H1 (cell line): ENCODE measurements at regions not wholly inside any gene's neighbourhood (a gene's known extent, or its start where the extent isn't known, plus 50 kb on each side); places are given as distances from the start of the nearest gene placed in this dataset.

ENCODE experiments used
- CTCF ChIA-PET: fragments of 300-600 bp; sonication (Branson Sonifier 250); formaldehyde crosslinking; loops from one replicate; lab custom pipeline; 2021; ENCODE audit not compliant: partially characterized antibody; lab: Charles Lee
- POLR2A ChIA-PET: fragments of 300-600 bp; sonication (Branson Sonifier 250); formaldehyde crosslinking; loops from one replicate; lab custom pipeline; 2021; ENCODE audit warnings: inconsistent platforms; ENCODE audit not compliant: partially characterized antibody; lab: Charles Lee
- DNase-seq, 2 experiments: peaks; one replicate each; pipeline versions ENCODE4 v3.0.0 to v3.0.0-alpha.2; 2010 to 2022; ENCODE audit warnings: low spot score in 2 of 2, low read depth in 1 of 2, mixed read lengths in 1 of 2
- FAIRE-seq: peaks from 2 replicates; lab custom pipeline; 2011; peaks lifted over from hg19 to GRCh38; lab: Jason Lieb, UNC
- H2AFZ ChIP-seq: 2 replicates; pipeline ENCODE4 v1.8.1; 2012; ENCODE audit warnings: low read length, inconsistent platforms
- H2AK5ac ChIP-seq: 2 replicates; pipeline ENCODE4 v1.6.1; 2013; ENCODE audit warnings: low read depth, low read length
- H2BK120ac ChIP-seq: replicated peaks from 2 replicates; pipeline ENCODE3; 2013; ENCODE audit warnings: low read depth, low read length, inconsistent platforms
- H2BK12ac ChIP-seq: 2 replicates; pipeline ENCODE4 v1.6.1; 2013; ENCODE audit warnings: low read depth, low read length
- H2BK15ac ChIP-seq: 2 replicates; pipeline ENCODE4 v1.6.1; 2013; ENCODE audit warnings: low read length
- H2BK20ac ChIP-seq: 2 replicates; pipeline ENCODE4 v1.6.1; 2013; ENCODE audit warnings: low read length
- H2BK5ac ChIP-seq: 2 replicates; pipeline ENCODE4 v1.6.1; 2013; ENCODE audit warnings: low read depth, low read length
- H3K14ac ChIP-seq: 2 replicates; pipeline ENCODE4 v1.6.1; 2013; ENCODE audit warnings: inconsistent platforms; ENCODE audit not compliant: insufficient read length
- H3K18ac ChIP-seq: 2 replicates; pipeline ENCODE4 v1.6.1; 2013; ENCODE audit warnings: low read length; ENCODE audit errors: extremely low read depth
- H3K23ac ChIP-seq: 2 replicates; pipeline ENCODE4 v1.6.1; 2013; ENCODE audit warnings: inconsistent platforms; ENCODE audit not compliant: insufficient read length
- H3K23me2 ChIP-seq: 2 replicates; pipeline ENCODE4 v1.6.1; 2013; ENCODE audit warnings: low read depth, low read length
- H3K27ac ChIP-seq: 2 replicates; pipeline ENCODE4 v1.6.1; 2011; ENCODE audit warnings: low read depth, low read length, inconsistent platforms
- H3K27me3 ChIP-seq, 4 experiments: replicated peaks in 1 of 4; 1 replicate in 1 of 4; 2 replicates in 3 of 4; pipeline versions ENCODE4 v1.6.1 to v1.8.1; 2011 to 2013; ENCODE audit warnings: low read length in 3 of 4, mild to moderate bottlenecking in 3 of 4, inconsistent platforms in 2 of 4, mixed read lengths in 2 of 4, moderate library complexity in 1 of 4; ENCODE audit not compliant: control insufficient read depth in 3 of 4, insufficient read depth in 3 of 4; ENCODE audit errors: extremely low read depth in 1 of 4
- H3K36me3 ChIP-seq, 4 experiments: 2 replicates each; pipeline versions ENCODE4 v1.6.1 to v1.8.1; 2011 to 2013; ENCODE audit warnings: mild to moderate bottlenecking in 4 of 4, low read length in 3 of 4, moderate library complexity in 2 of 4, control low read depth in 1 of 4, inconsistent platforms in 1 of 4; ENCODE audit not compliant: insufficient read depth in 4 of 4, control insufficient read depth in 2 of 4
- H3K4ac ChIP-seq: replicated peaks from 2 replicates; pipeline ENCODE3; 2013; ENCODE audit warnings: low read length, low read depth, mixed read lengths, inconsistent platforms; ENCODE audit not compliant: insufficient read length
- H3K4me1 ChIP-seq, 4 experiments: replicated peaks in 1 of 4; 1 replicate in 1 of 4; 2 replicates in 3 of 4; pipeline versions ENCODE4 v1.6.1 to v1.8.1; 2011 to 2013; ENCODE audit warnings: low read length in 3 of 4, inconsistent platforms in 2 of 4, mixed read lengths in 1 of 4; ENCODE audit not compliant: insufficient read depth in 4 of 4, control insufficient read depth in 3 of 4
- H3K4me2 ChIP-seq, 2 experiments: 2 replicates each; pipeline versions ENCODE4 v1.6.1 to v1.8.1; 2011 to 2013; ENCODE audit warnings: low read depth in 2 of 2, low read length in 2 of 2, control low read depth in 1 of 2, inconsistent platforms in 1 of 2, mild to moderate bottlenecking in 1 of 2; ENCODE audit not compliant: insufficient read depth in 1 of 2
- H3K4me3 ChIP-seq, 4 experiments: fragments of 200-600, 300-600 bp in 1 of 4; sonication (generic), shearing (Covaris generic), sonication (Bioruptor Twin) in 1 of 4; 2 replicates each; pipeline versions ENCODE4 v1.5.1 to v1.8.1; 2011 to 2016; ENCODE audit warnings: low read length in 4 of 4, low read depth in 3 of 4, control low read depth in 2 of 4, inconsistent platforms in 2 of 4, mild to moderate bottlenecking in 2 of 4, mixed read lengths in 1 of 4, moderate library complexity in 1 of 4; ENCODE audit not compliant: insufficient read depth in 2 of 4; ENCODE audit errors: extremely low read depth in 1 of 4
- H3K56ac ChIP-seq: replicated peaks from 2 replicates; pipeline ENCODE3; 2013; ENCODE audit warnings: low read depth, mild to moderate bottlenecking, mixed read lengths, low read length, inconsistent platforms; ENCODE audit not compliant: insufficient read length
- H3K79me1 ChIP-seq: 2 replicates; pipeline ENCODE4 v1.6.1; 2013; ENCODE audit warnings: low read depth, low read length, control low read depth
- H3K79me2 ChIP-seq, 2 experiments: 2 replicates each; pipeline versions ENCODE4 v1.6.1 to v1.8.1; 2012 to 2013; ENCODE audit warnings: low read length in 2 of 2, mild to moderate bottlenecking in 2 of 2, inconsistent platforms in 1 of 2; ENCODE audit not compliant: insufficient read depth in 2 of 2, control insufficient read depth in 1 of 2
- H3K9ac ChIP-seq, 4 experiments: replicated peaks in 1 of 4; 1 replicate in 1 of 4; 2 replicates in 3 of 4; pipeline versions ENCODE4 v1.6.1 to v1.8.1; 2011 to 2013; ENCODE audit warnings: low read depth in 3 of 4, low read length in 3 of 4, control low read depth in 2 of 4, mild to moderate bottlenecking in 2 of 4, moderate library complexity in 2 of 4, inconsistent platforms in 1 of 4; ENCODE audit errors: extremely low read depth in 1 of 4
- H3K9me3 ChIP-seq, 2 experiments: 2 replicates each; pipeline versions ENCODE4 v1.6.1 to v1.8.1; 2012 to 2013; ENCODE audit warnings: mild to moderate bottlenecking in 2 of 2, moderate library complexity in 2 of 2, control low read depth in 1 of 2, inconsistent platforms in 1 of 2, low read depth in 1 of 2, low read length in 1 of 2, mixed read lengths in 1 of 2; ENCODE audit not compliant: insufficient read depth in 2 of 2
- H4K20me1 ChIP-seq, 2 experiments: replicated peaks in 1 of 2; 2 replicates each; pipeline versions ENCODE3 to v1.8.1; 2011 to 2013; ENCODE audit warnings: inconsistent platforms in 2 of 2, low read length in 2 of 2, mild to moderate bottlenecking in 1 of 2; ENCODE audit not compliant: insufficient read depth in 2 of 2, control insufficient read depth in 1 of 2
- H4K5ac ChIP-seq: 2 replicates; pipeline ENCODE4 v1.6.1; 2013; ENCODE audit warnings: low read length, low read depth, mixed read lengths, inconsistent platforms; ENCODE audit not compliant: insufficient read length
- H4K8ac ChIP-seq: 2 replicates; pipeline ENCODE4 v1.8.0; 2013; ENCODE audit warnings: mild to moderate bottlenecking, moderate library complexity, low read length, inconsistent platforms; ENCODE audit not compliant: insufficient read depth; ENCODE audit errors: extremely low read depth
- H4K91ac ChIP-seq: replicated peaks from 2 replicates; pipeline ENCODE3; 2013; ENCODE audit warnings: low read length, mixed read lengths, inconsistent platforms; ENCODE audit not compliant: insufficient read length
- BCL11A ChIP-seq, 2 experiments: IDR thresholded peaks; one replicate each; pipeline ENCODE4 v1.6.1; 2011; ENCODE audit warnings: low read depth in 2 of 2, low read length in 2 of 2, mild to moderate bottlenecking in 2 of 2
- CBX8 ChIP-seq: fragments of 300-800, 300-1000 bp; sonication (generic); IDR thresholded peaks from 2 replicates; pipeline ENCODE4 v1.7.1; 2016; ENCODE audit warnings: low read depth, low read length, borderline replicate concordance
- CHD2 ChIP-seq: IDR thresholded peaks from 2 replicates; pipeline ENCODE4 v1.6.1; 2012; ENCODE audit warnings: low read length, improper control_type of control experiment
- EGR1 ChIP-seq: IDR thresholded peaks from 2 replicates; pipeline ENCODE4 v1.6.1; 2011; ENCODE audit warnings: low read depth, low read length, borderline replicate concordance
- FOSL1 ChIP-seq: IDR thresholded peaks from 2 replicates; pipeline ENCODE4 v1.6.1; 2011; ENCODE audit warnings: mild to moderate bottlenecking, low read depth, low read length, moderate library complexity; ENCODE audit not compliant: insufficient read depth
- KDM1A ChIP-seq: fragments of 200-600, 300-600 bp; sonication (generic); IDR thresholded peaks from 2 replicates; pipeline ENCODE4 v1.7.1; 2016; ENCODE audit warnings: mild to moderate bottlenecking, low read length, borderline replicate concordance
- RFX5 ChIP-seq: IDR thresholded peaks from 2 replicates; pipeline ENCODE4 v1.6.1; 2011; ENCODE audit warnings: low read depth, low read length, improper control_type of control experiment, borderline replicate concordance
- TCF12 ChIP-seq: IDR thresholded peaks from 2 replicates; pipeline ENCODE4 v1.6.1; 2011; ENCODE audit warnings: low read depth, mild to moderate bottlenecking, low read length
- YY1 ChIP-seq: IDR thresholded peaks from 2 replicates; pipeline ENCODE4 v1.6.1; 2011; ENCODE audit warnings: low read depth, mild to moderate bottlenecking, low read length
- WGBS, 2 experiments: shearing (Covaris generic) in 1 of 2; methylation state at CpG; one replicate each; pipeline versions ENCODE4 v1.1.6 to v1.1.7; 2013 to 2015; ENCODE audit warnings: low lambda C conversion rate in 2 of 2, mixed read lengths in 2 of 2, inconsistent platforms in 1 of 2, low coverage in 1 of 2, missing lambda C conversion rate in 1 of 2; ENCODE audit not compliant: insufficient replicate concordance in 2 of 2, insufficient coverage in 1 of 2, insufficient read length in 1 of 2; ENCODE audit errors: extremely low coverage in 1 of 2, missing lambda C conversion rate in 1 of 2; 5-methylcytosine and 5-hydroxymethylcytosine counted together
- TF ChIP-seq, protein P1 (sequence below): IDR thresholded peaks from 2 replicates; pipeline ENCODE4 v1.6.1; 2011; ENCODE audit warnings: low read length, improper control_type of control experiment
- TF ChIP-seq, protein P2 (sequence below): IDR thresholded peaks from 2 replicates; pipeline ENCODE4 v1.6.1; 2012; ENCODE audit warnings: inconsistent platforms

DNA sequence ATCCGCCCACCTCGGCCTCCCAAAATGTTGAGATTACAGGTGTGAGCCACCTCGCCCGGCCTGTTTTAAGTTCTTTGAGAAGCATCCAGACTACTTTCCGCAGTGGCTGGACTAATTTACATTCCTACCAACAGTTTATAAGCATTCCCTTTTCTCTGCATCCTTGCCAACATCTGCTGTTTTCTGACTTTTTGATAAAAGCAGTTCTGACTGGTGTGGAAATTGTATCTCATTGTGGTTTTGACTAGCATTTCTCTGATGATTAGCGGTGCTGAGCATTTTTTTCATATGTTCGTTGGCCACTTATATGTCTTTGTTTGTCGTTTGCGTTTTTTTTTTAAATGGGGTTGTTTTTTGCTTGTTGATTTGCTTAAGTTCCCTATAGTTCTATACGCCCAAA is 208.4 kb upstream of the DPPA4 start:
- Histone ChIP-seq H3K9me3 (no peaks in the 10 kb centered on the region), H3K23ac (no peak overlapping the region), H3K4me2 (no peak overlapping the region), H3K14ac (no peak overlapping the region), H3K79me1 (no peaks in the 10 kb centered on the region), H2BK5ac (no peak overlapping the region), H3K18ac (no peak overlapping the region), H4K20me1 (no peaks in the 10 kb centered on the region), H3K56ac (no peak overlapping the region), H2BK120ac (no peak overlapping the region), H3K36me3 (no peaks in the 10 kb centered on the region), H3K4ac (no peak overlapping the region), H4K8ac (no peak overlapping the region), H2BK20ac (no peak overlapping the region), H3K23me2 (no peaks in the 10 kb centered on the region), H3K4me3 (no peak overlapping the region), H4K91ac (no peak overlapping the region), H2BK12ac (no peak overlapping the region), H3K79me2 (no peaks in the 10 kb centered on the region), H2BK15ac (no peak overlapping the region), H2AFZ (no peak overlapping the region), H3K27me3 (no peaks in the 10 kb centered on the region), H3K27ac (no peak overlapping the region), H3K9ac (no peak overlapping the region), H2AK5ac (no peak overlapping the region), H3K4me1 (no peaks in the 10 kb centered on the region), H4K5ac (no peak overlapping the region)
- ChIA-PET CTCF (no interaction called here), POLR2A (no interaction called here)
- DNase-seq (no peak), FAIRE-seq (no peak)
- 92% methylated on average over 10 of the region's 10 CpGs; no CpG with 5 or more reads in 1 of the 2 experiments for WGBS, 2 experiments
- TF ChIP-seq CBX8, result no peak
- TF ChIP-seq YY1, result no peak
- TF ChIP-seq BCL11A (IDR thresholded peaks at IDR 0.05; ENCODE audit: low read depth in 2 of 2, low read length in 2 of 2), result no peak
- no peak for TF ChIP-seq TCF12
- no peak for TF ChIP-seq EGR1
- TF ChIP-seq KDM1A, result no peak
- TF ChIP-seq, protein P1, sequence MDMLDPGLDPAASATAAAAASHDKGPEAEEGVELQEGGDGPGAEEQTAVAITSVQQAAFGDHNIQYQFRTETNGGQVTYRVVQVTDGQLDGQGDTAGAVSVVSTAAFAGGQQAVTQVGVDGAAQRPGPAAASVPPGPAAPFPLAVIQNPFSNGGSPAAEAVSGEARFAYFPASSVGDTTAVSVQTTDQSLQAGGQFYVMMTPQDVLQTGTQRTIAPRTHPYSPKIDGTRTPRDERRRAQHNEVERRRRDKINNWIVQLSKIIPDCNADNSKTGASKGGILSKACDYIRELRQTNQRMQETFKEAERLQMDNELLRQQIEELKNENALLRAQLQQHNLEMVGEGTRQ, result no peak
- TF ChIP-seq RFX5, result no peak
- TF ChIP-seq, protein P2, sequence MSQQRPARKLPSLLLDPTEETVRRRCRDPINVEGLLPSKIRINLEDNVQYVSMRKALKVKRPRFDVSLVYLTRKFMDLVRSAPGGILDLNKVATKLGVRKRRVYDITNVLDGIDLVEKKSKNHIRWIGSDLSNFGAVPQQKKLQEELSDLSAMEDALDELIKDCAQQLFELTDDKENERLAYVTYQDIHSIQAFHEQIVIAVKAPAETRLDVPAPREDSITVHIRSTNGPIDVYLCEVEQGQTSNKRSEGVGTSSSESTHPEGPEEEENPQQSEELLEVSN, result no peak
- TF ChIP-seq FOSL1, result no peak
- no peak for TF ChIP-seq CHD2
